ENCODE measurements at regions not wholly inside any gene's neighbourhood (a gene's known extent, or its start where the extent isn't known, plus 50 kb on each side); places are given as distances from the start of the nearest gene placed in this dataset.
"Not testable (repeated sequence)": the region's sequence is repeated elsewhere in the genome, so short reads cannot be mapped to it uniquely, and the experiment has no call there.

DNA sequence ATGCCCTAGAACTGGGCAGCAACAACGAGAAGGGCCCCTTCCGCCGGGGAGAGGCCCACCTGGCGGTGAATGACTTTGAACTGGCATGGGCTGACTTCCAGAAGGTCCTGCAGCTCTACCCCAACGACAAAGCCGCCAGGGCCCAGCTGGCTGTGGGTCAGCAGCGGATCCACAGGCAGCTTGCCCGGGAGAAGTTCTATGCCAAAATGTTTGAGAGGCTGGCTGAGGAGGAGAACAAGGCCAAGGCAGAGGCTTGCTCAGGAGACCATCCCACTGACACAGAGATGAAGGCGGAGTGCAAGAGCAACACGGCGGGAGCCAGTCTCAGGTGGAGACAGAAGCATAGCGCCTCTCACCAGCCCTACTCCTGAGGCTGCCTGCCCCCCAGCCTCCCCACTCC, 276.6 kb downstream of the SPATA31A1 start:
- peak in 14 of 42 donors; percentile 0 to 35 (median 10) for DNase-seq
- intact Hi-C loops (cut with DNase I) = not testable (repeated sequence)

DNA sequence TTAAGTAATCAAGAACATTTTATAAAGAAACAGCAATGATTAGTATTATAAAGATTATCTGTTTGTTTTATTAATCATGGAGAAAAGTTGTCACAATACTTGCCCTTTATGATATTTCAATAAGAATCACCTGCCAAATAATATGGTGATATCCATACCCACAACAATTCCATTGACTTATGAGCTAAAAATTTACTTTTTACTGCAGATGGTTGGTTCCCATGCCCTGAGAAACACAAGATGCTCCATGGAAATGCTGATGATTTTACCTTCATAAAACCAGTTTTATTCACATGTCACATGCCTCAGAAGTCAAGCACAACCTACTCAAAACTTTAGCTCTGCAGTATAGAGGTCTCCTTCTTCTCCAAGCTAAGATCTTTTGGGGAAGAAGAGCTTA, 293.6 kb downstream of the SPATA31A1 start:
- intact Hi-C loops (cut with DNase I); DNase-seq: not testable (repeated sequence)

DNA sequence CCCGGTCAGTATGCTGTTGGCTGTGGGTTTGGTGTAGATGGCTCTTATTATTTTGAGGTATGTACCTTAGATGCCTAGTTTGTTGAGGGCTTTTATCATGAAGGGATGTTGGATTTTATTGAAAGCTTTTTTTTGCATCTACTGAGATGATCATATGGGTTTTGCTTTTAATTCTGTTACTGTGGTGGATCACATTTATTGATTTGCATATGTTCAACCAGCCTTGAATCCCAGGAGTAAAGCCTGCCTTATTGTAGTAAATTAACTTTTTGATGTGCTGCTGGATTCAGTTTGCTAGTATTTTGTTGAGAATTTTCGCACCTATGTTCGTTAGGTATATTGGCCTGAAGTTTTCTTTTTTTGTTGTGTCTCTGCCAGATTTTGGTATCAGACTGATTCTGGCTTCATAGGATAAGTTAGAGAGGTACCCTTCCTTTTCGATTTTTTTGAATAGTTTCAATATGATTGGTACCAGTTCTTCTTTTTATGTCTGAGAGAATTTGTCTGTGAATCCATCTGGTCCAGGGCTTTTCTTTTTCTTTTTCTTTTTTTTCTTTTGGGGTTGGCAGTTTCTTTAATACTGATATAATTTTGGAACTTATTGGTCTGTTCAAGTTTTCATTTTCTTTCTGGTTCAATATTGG, 301.6 kb downstream of the SPATA31A1 start:
- intact Hi-C loops (cut with DNase I); DNase-seq: not testable (repeated sequence)

GRCh38 chr9:39663020-39663419, 307.6 kb downstream of the SPATA31A1 start:
- DNase-seq; intact Hi-C loops (cut with DNase I): not testable (repeated sequence)

GRCh38 chr9:39663713-39664112, 308.2 kb downstream of the SPATA31A1 start:
- intact Hi-C loops (cut with DNase I); DNase-seq: not testable (repeated sequence)

DNA sequence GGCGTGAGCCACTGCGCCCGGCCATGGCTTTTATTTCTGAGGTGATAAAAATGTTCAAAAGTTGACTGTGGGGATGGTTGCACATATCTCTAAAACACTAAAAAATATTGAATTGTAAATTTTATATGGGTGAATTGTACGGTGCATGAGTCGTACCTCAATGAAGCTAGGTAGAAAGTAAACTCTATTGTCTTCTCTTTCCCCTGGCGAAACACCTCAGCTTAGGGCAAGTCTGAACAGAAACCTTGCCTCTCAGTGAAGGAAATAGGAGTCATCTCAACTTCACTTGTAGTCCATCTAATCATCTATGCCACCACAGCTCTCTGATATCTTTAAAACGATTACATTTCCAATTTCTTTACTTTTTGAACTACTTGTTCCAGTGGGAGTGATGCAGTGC, 309.6 kb downstream of the SPATA31A1 start:
- intact Hi-C loops (cut with DNase I) = not testable (repeated sequence)

GRCh38 chr9:39674437-39675210, 319.2 kb downstream of the SPATA31A1 start:
- intact Hi-C loops (cut with DNase I); DNase-seq: not testable (repeated sequence)

More for the DNA sequence above, 309.6 kb downstream of the SPATA31A1 start:
- not testable (repeated sequence) for DNase-seq

DNA sequence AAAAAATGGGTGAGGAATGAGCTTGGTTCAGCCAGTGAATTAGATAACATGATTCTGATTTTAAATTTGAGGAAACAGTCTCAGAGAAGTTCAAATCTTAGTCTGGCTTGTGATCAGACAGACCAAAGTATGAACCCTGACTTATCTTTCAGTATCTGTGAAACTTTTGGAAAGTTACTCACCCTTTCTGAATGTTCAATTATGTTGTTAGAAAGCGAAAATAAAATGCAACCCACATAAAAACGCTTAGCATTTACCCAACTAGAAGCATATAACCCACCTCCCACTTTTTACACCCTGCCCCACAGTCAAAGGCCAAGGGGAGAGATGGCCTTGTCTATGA, 319.7 kb downstream of the SPATA31A1 start:
- intact Hi-C loops (cut with DNase I); DNase-seq: not testable (repeated sequence)

DNA sequence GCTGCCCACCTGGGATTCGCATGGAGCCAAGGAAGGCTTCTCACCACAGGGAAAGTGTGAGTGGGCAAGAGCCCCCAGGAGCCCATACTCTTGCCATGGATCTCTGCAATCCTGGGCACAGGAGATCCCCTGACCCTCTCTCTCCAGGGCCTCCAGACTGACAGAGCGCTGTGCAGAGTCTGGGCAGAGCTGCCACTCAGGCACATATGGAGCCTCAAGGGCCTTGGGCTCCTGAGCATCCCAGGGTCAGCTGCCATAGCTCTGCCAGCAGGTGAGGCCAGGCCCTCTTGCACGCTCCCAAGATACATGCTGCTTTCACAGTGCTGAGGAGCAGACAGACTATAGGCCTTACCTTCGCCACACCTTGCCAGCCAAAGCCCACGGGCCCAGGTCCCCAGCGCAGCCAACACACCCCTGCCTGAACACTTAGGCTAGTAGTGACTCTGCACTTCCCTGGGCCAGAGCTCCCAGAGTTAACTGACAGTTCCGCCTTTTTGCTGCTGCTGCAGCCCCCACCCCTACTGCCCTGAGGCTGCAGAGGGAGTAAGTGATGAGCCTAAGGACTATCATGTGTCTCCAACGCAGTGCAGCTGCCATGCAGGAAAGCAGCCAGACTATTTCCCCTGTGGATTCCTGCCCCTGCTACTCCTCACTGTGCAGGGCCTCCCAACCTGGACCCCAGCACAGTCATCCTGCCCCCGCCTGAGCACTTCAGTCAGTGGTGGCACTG, 323.2 kb downstream of the SPATA31A1 start:
- intact Hi-C loops (cut with DNase I); DNase-seq: not testable (repeated sequence)

GRCh38 chr9:39680694-39681401, 325.4 kb downstream of the SPATA31A1 start:
- intact Hi-C loops (cut with DNase I) = not testable (repeated sequence)

GRCh38 chr9:39728862-39729261, 373.4 kb downstream of the SPATA31A1 start:
- DNase-seq; intact Hi-C loops (cut with DNase I): not testable (repeated sequence)

More at GRCh38 chr9:39680694-39681401, 325.4 kb downstream of the SPATA31A1 start:
- DNase-seq = not testable (repeated sequence)

DNA sequence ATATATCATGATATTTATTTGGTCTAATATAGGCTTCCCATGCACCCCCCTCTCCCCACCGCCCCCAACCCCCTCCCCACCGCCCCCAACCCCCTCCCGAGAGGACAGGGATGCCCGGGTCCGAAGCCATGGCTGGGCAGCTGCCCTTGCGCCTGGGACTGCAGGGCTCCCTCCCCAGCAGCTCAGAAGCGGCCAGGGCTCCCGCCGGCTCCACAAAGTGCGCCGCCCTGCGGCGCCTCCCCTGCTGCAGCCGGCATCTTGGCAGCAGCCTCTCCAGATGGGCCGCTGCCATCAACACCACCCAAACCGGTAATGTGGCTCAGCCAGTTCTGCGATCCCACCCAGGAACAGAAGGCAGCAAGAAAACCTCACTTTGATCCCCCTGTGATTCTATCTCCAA, 389.4 kb downstream of the SPATA31A1 start:
- DNase-seq = peak in 1 of 42 donors; percentile 13
- intact Hi-C loops (cut with DNase I) = not testable (repeated sequence)

DNA sequence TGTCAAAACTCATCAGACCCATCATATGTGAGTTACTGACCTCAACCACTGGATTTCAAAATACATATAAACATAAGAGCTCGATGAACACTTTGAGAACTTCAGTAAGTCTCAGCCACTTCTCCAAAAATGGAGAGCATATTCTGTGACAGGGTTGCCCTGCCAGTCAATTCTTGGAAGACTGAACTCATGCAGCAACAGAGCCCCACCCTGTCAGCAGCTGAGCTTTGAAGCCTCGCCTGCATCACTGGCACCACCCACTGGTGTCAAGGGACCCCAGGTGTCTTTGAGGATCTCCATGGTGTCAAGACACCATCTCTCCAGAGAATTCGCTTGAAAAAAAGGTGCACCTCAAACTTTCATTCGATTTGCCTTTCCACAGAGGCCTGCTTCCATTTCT, 420.1 kb downstream of the SPATA31A1 start:
- DNase-seq = not testable (repeated sequence)

DNA sequence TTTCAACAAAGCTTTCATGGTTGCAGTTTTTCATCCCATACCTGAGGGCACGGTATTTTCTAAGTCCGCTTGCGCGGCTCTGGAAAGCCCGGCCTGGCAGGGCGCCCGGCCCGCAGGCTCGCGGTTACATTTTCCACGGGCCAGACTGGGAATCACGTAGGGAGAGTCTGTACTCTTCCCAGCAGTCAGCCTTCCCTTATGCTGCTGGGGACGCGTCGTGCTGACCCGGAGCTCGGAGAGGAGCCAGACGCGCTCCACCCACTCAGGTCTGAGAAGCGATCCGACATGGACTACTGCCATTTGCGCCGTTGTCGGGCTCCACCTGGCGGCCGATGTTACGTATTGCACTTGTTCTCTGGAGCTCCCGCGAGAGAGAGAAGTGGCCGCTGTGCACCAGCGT, 435.9 kb downstream of the SPATA31A1 start:
- DNase-seq = peak in 31 of 42 donors; percentile 1 to 61 (median 19)
- intact Hi-C loops (cut with DNase I) = not testable (repeated sequence)

More for the DNA sequence above, 420.1 kb downstream of the SPATA31A1 start:
- intact Hi-C loops (cut with DNase I) = not testable (repeated sequence)

GRCh38 chr9:39797935-39798334, 442.5 kb downstream of the SPATA31A1 start:
- intact Hi-C loops (cut with DNase I); DNase-seq: not testable (repeated sequence)

DNA sequence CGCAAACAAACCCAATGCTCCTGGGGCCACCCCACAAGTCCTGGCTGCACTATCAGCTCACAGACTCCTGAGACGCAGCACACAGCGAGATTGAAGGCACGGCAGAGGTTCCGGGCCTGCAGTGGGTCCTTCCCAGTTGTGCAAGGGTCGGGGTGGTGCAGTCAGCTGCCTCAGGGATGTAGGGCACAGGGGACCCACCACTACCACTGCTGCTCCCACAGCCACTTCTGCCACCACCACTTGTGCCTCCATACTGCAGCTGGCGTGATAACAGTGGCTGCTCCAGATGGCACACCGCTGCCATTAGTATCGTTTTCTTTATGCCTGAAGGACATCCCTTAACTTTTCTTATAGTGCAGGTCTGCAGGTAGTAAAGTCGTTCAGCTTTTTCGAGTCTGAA, 443.8 kb downstream of the SPATA31A1 start:
- intact Hi-C loops (cut with DNase I); DNase-seq: not testable (repeated sequence)

DNA sequence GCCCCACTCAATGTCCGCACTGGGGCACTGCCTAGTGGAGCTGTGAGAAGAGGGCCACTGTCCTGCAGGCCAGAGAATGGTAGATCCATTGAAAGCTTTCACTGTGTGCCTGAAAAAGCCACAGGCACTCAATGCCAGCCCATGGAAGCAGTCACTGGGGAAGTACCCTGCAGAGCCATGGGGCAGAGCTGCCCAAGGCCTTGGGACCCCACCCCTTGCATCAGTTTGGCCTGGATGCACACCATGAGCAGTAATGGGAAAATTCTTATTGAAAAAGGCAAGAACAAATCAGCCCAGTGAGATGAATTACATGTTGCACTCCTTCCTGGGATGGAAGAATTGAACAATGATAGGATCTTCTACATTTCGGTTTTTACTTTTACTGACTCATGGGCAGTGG, 447.1 kb downstream of the SPATA31A1 start:
- DNase-seq; intact Hi-C loops (cut with DNase I): not testable (repeated sequence)

DNA sequence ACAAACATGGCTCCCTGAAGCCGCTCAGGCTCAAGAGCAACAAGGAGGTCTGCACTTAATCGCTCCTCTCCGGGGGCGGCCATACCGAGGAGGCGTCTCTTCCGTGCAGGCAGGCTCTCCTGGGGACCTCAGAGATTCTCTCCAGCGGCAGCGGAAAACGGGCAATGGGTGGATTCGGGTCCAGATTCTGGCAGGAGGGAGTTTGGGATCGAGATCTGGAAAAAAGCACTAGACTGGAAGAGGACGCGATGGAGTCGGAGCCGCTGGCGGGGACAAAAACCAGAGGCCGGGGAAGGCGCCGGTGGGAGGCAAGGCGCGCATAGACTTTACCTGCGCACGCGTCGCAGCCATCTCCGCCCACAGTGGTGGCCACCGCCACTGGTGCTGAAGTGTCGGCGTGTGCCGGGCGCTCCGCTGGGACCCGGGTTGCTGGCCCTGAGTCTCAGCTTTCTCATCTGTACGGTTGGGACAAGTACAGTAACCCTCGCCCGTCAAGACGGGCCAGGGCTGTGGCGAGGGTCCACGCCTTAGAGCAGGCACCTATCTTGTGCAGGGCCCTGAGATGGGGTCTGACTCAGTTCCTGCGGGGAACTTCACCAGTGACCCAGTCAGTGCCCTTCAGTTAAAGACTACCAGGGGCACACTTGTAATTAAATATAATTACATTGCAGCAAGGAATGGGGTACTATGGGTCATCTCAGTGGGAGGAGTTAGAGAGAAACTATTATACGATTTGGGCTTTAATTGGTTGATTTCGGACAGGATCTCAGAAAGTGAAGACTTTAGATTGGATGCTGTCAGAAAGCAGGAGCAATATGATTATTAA, 454.1 kb downstream of the SPATA31A1 start:
- DNase-seq = peak; percentile 37 to 90 (median 69)
- intact Hi-C loops (cut with DNase I) = not testable (repeated sequence)
